HCT116 (cell line): ENCODE measurements at regions not wholly inside any gene's neighbourhood (a gene's known extent, or its start where the extent isn't known, plus 50 kb on each side); places are given as distances from the start of the nearest gene placed in this dataset.

Source experiments
- ATAC-seq: fragments of 200-7000 bp; cut with Tn5 transposase; 2 replicates; pipeline ENCODE4 v1.9.1; 2020; ENCODE audit warnings: mild to moderate bottlenecking, moderate library complexity
- BruUV-seq: library from RNA; stranded (reverse); fragments of 400-500 nt; replicated peaks from 2 replicates; lab custom pipeline; 2021; lab: Mats Ljungman, UMichigan
- CTCF ChIA-PET: fragments of 300-600 bp; sonication (Branson Sonifier 250); formaldehyde crosslinking; loops from one replicate; lab custom pipeline; 2021; ENCODE audit warnings: antibody characterized with exemption; lab: Charles Lee
- POLR2A ChIA-PET: fragments of 300-600, 350-600 bp; sonication (Branson Sonifier 250); formaldehyde crosslinking; loops from one replicate; lab custom pipeline; 2021; ENCODE audit warnings: antibody characterized with exemption; lab: Charles Lee
- RAD21 ChIA-PET, 2 experiments: fragments of 300-600 bp; sonication (Branson Sonifier 250); formaldehyde crosslinking; loops; one replicate each; lab custom pipeline; 2023; ENCODE audit warnings: low total read pairs in 2 of 2; ENCODE audit not compliant: uncharacterized antibody in 2 of 2, unreplicated experiment in 2 of 2, low non-redundant PET in 1 of 2; lab: Charles Lee
- DNase-seq: peaks from one replicate; pipeline ENCODE4 v3.0.0-alpha.2; 2010; ENCODE audit warnings: low read depth, low spot score
- H2AFZ ChIP-seq: fragments of 200-600 bp; shearing (Covaris generic), sonication (generic); 2 replicates; pipeline ENCODE4 v1.6.1; 2017; ENCODE audit warnings: low read depth, mixed run types, mixed read lengths, antibody characterized with exemption, low read length; ENCODE audit not compliant: poor library complexity, severe bottlenecking
- H3K27ac ChIP-seq: 2 replicates; pipeline ENCODE4 v1.5.1; 2012; ENCODE audit warnings: low read depth, low read length
- H3K27me3 ChIP-seq: fragments of 200-600 bp; sonication (generic); 2 replicates; pipeline ENCODE4 v1.6.1; 2016; ENCODE audit warnings: mixed run types, low read length, mixed read lengths; ENCODE audit not compliant: insufficient read depth
- H3K36me3 ChIP-seq, 2 experiments: fragments of 200-500 bp in 1 of 2; fragments of 200-600 bp in 1 of 2; sonication (Bioruptor generic) in 1 of 2; sonication (generic) in 1 of 2; 2 replicates each; pipeline versions ENCODE4 v1.5.1 to v1.6.1; 2014 to 2016; ENCODE audit warnings: low read length in 2 of 2, inconsistent platforms in 1 of 2, mixed read lengths in 1 of 2, mixed run types in 1 of 2; ENCODE audit not compliant: insufficient read depth in 2 of 2, control insufficient read depth in 1 of 2
- H3K4me1 ChIP-seq, 2 experiments: fragments of 200-600 bp in 1 of 2; sonication (generic) in 1 of 2; 2 replicates each; pipeline versions ENCODE4 v1.5.1 to v1.6.1; 2012 to 2017; ENCODE audit warnings: low read length in 2 of 2, inconsistent platforms in 1 of 2, mild to moderate bottlenecking in 1 of 2, mixed read lengths in 1 of 2, mixed run types in 1 of 2, moderate library complexity in 1 of 2; ENCODE audit not compliant: insufficient read depth in 2 of 2, control insufficient read depth in 1 of 2
- H3K4me2 ChIP-seq: fragments of 200-600 bp; sonication (generic); 2 replicates; pipeline ENCODE4 v1.6.1; 2017; ENCODE audit warnings: mixed run types, low read length, mixed read lengths
- H3K4me3 ChIP-seq, 2 experiments: fragments of 200-600 bp in 1 of 2; sonication (generic) in 1 of 2; replicated peaks in 1 of 2; 2 replicates each; pipeline ENCODE4 v1.5.1; 2011 to 2016; ENCODE audit warnings: low read length in 2 of 2, control low read depth in 1 of 2, low read depth in 1 of 2, mild to moderate bottlenecking in 1 of 2, mixed read lengths in 1 of 2, mixed run types in 1 of 2
- H3K79me2 ChIP-seq: fragments of 200-600 bp; sonication (generic); 2 replicates; pipeline ENCODE4 v1.6.1; 2017; ENCODE audit warnings: mild to moderate bottlenecking, mixed run types, low read length, moderate library complexity, mixed read lengths; ENCODE audit not compliant: insufficient read depth
- H3K9ac ChIP-seq: fragments of 200-600 bp; sonication (generic); 2 replicates; pipeline ENCODE4 v1.6.1; 2016; ENCODE audit warnings: low read length, mixed read lengths
- H3K9me2 ChIP-seq: fragments of 200-600 bp; sonication (generic), shearing (Covaris generic); 2 replicates; pipeline ENCODE4 v1.6.1; 2017; ENCODE audit warnings: mixed run types, mild to moderate bottlenecking, moderate library complexity; ENCODE audit not compliant: insufficient read depth
- H3K9me3 ChIP-seq, 2 experiments: fragments of 200-500 bp in 1 of 2; fragments of 200-600 bp in 1 of 2; sonication (Bioruptor generic) in 1 of 2; sonication (generic) in 1 of 2; 2 replicates each; pipeline ENCODE4 v1.6.1; 2014 to 2017; ENCODE audit warnings: low read length in 2 of 2, mixed read lengths in 2 of 2, inconsistent platforms in 1 of 2, low read depth in 1 of 2, mild to moderate bottlenecking in 1 of 2, mixed run types in 1 of 2, moderate library complexity in 1 of 2; ENCODE audit not compliant: control insufficient read depth in 1 of 2, insufficient read depth in 1 of 2
- H4K20me1 ChIP-seq: fragments of 200-600 bp; sonication (generic), shearing (Covaris generic); 2 replicates; pipeline ENCODE4 v1.6.1; 2017; ENCODE audit warnings: mixed run types, mild to moderate bottlenecking, moderate library complexity; ENCODE audit not compliant: insufficient read depth
- CBX3 ChIP-seq: IDR thresholded peaks from 2 replicates; pipeline ENCODE4 v1.6.1; 2012; ENCODE audit warnings: low read depth
- EGR1 ChIP-seq: IDR thresholded peaks from 2 replicates; pipeline ENCODE4 v1.6.1; 2012; ENCODE audit warnings: low read depth
- ELF1 ChIP-seq: IDR thresholded peaks from 2 replicates; pipeline ENCODE4 v1.6.1; 2012; ENCODE audit warnings: low read depth, borderline replicate concordance
- EZH2 ChIP-seq: fragments of 200-600 bp; sonication (generic); IDR thresholded peaks from 2 replicates; pipeline ENCODE4 v1.6.1; 2017; ENCODE audit warnings: antibody characterized with exemption, mixed run types
- FOSL1 ChIP-seq: IDR thresholded peaks from 2 replicates; pipeline ENCODE4 v1.6.1; 2012; ENCODE audit warnings: low read depth
- JUND ChIP-seq: IDR thresholded peaks from 2 replicates; pipeline ENCODE4 v1.6.1; 2012
- MAX ChIP-seq: IDR thresholded peaks from 2 replicates; pipeline ENCODE4 v1.6.1; 2012
- POLR2A ChIP-seq: IDR thresholded peaks from 2 replicates; pipeline ENCODE4 v1.7.0; 2011; ENCODE audit warnings: borderline replicate concordance; ENCODE audit not compliant: insufficient read depth, insufficient read length; ENCODE audit errors: extremely low read depth
- POLR2AphosphoS5 ChIP-seq: IDR thresholded peaks from 2 replicates; pipeline ENCODE4 v1.6.1; 2011; ENCODE audit warnings: mild to moderate bottlenecking, low read depth, low read length, moderate library complexity
- REST ChIP-seq: IDR thresholded peaks from 2 replicates; pipeline ENCODE4 v1.6.1; 2012; ENCODE audit warnings: low read depth
- YY1 ChIP-seq: IDR thresholded peaks from 2 replicates; pipeline ENCODE4 v1.6.1; 2011; ENCODE audit warnings: low read length, low read depth, moderate library complexity, mild to moderate bottlenecking; ENCODE audit not compliant: insufficient replicate concordance; ENCODE audit errors: extremely low read depth
- ZBTB33 ChIP-seq: IDR thresholded peaks from 2 replicates; pipeline ENCODE4 v1.6.1; 2011; ENCODE audit warnings: mild to moderate bottlenecking, low read length, moderate library complexity; ENCODE audit not compliant: insufficient replicate concordance; ENCODE audit errors: extremely low read depth
- ZFX ChIP-seq: fragments of 450-650 bp; IDR thresholded peaks from 2 replicates; pipeline ENCODE4 v1.6.1; 2017
- ZNF274 ChIP-seq: fragments of 200-500 bp; sonication (Bioruptor generic); IDR thresholded peaks from 2 replicates; pipeline ENCODE4 v1.6.1; 2014; ENCODE audit warnings: mild to moderate bottlenecking, low read depth, low read length, inconsistent platforms
- intact Hi-C: fragments of 100-400 bp; cut with micrococcal nuclease; formaldehyde crosslinking; loops from 2 replicates; pipeline ENCODE4 v1.10.0; 2022

GRCh38 chr20:23227274-23227673 is 123.3 kb upstream of the NXT1 start:
- Histone ChIP-seq H3K9me2 (no peaks in the 10 kb centered on the region), H3K4me1 (peaks cover 2 to 24% of the 10 kb centered on the region in 2 experiments; a peak in 2 of 4 replicates), H3K4me2 (no peak overlapping the region), H3K79me2 (no peaks in the 10 kb centered on the region), H3K36me3 (no peaks in the 10 kb centered on the region), H3K27me3 (peaks cover 2% of the 10 kb centered on the region; the same call in 1 of the 2 replicates), H3K27ac (no peak overlapping the region), H3K9me3 (no peaks in the 10 kb centered on the region; a peak in 1 of 4 replicates), H3K4me3 (no peak overlapping the region)
- intact Hi-C loops = no loop called here
- ATAC-seq = no peak
- POLR2A ChIA-PET = no interaction called here
- no peak for DNase-seq
- TF ChIP-seq JUND (no peak), POLR2A (no peak), EZH2 (no peak), CBX3 (no peak), YY1 (no peak), ZFX (no peak), POLR2AphosphoS5 (no peak), MAX (no peak), FOSL1 (no peak), EGR1 (no peak)
- TF ChIP-seq, all 23 proteins: peak for 0
- ChIA-PET RAD21 (no interaction called here), CTCF (interaction anchor here (2.1 kb wide), 1 partner anchor 8 kb away, joined by 9 read pairs; no protein-coding TSS in a partner anchor)
- Histone ChIP-seq H3K9ac (no peak overlapping the region), H4K20me1 (no peaks in the 10 kb centered on the region), H2AFZ (no peak overlapping the region)
- BruUV-seq = no TSS peak

- no peak for DNase-seq
- no peaks in the 10 kb centered on the region for H3K79me2 ChIP-seq
- no TSS peak for BruUV-seq
- POLR2A ChIA-PET = no interaction called here
- H3K4me1 ChIP-seq = peaks cover 2 to 19% of the 10 kb centered on the region in 2 experiments; a peak in 1 of 4 replicates
- H3K9me2 ChIP-seq = no peaks in the 10 kb centered on the region
- H3K4me2 ChIP-seq = no peak overlapping the region
- CTCF ChIA-PET = interaction anchor here (0.6 to 2.1 kb wide), 2 partner anchors 9 to 534 kb away, joined by 3 to 9 read pairs; no protein-coding TSS in a partner anchor
- ATAC-seq = no peak
- intact Hi-C loops = no loop called here
- H3K27me3 ChIP-seq = peaks cover 2% of the 10 kb centered on the region; the same call in 1 of the 2 replicates
- no peak overlapping the region for H3K27ac ChIP-seq
- no peaks in the 10 kb centered on the region for H4K20me1 ChIP-seq
- RAD21 ChIA-PET = no interaction called here
- no peak overlapping the region for H3K9ac ChIP-seq
- H3K4me3 ChIP-seq = no peak overlapping the region
- no peaks in the 10 kb centered on the region for H3K36me3 ChIP-seq
- no peak overlapping the region for H2AFZ ChIP-seq
- H3K9me3 ChIP-seq = no peaks in the 10 kb centered on the region
- no peak for TF ChIP-seq ZNF274
- TF ChIP-seq EGR1 = no peak
- TF ChIP-seq REST = no peak
- no peak for TF ChIP-seq ZBTB33
- no peak for TF ChIP-seq MAX
- no peak for TF ChIP-seq POLR2AphosphoS5
- TF ChIP-seq ZFX = no peak
- TF ChIP-seq ELF1 = no peak
Measured at GRCh38 chr20:23226612-23227265, 123.9 kb upstream of the NXT1 start.
